PC-3 (cell line): ENCODE measurements at regions not wholly inside any gene's neighbourhood (a gene's known extent, or its start where the extent isn't known, plus 50 kb on each side); places are given as distances from the start of the nearest gene placed in this dataset.

Experiments
- ATAC-seq: fragments of 200-7000 bp; cut with Tn5 transposase; 2 replicates; pipeline ENCODE4 v1.9.1; 2020; ENCODE audit warnings: mild to moderate bottlenecking, moderate library complexity
- BruUV-seq: library from RNA; stranded (reverse); fragments of 400-500 nt; replicated peaks from 2 replicates; lab custom pipeline; 2021; lab: Mats Ljungman, UMichigan
- CTCF ChIA-PET: fragments of 300-600 bp; sonication (Branson Sonifier 250); formaldehyde crosslinking; loops from one replicate; lab custom pipeline; 2022; ENCODE audit warnings: antibody characterized with exemption; lab: Charles Lee
- POLR2A ChIA-PET: fragments of 300-600 bp; sonication (Branson Sonifier 250); formaldehyde crosslinking; loops from one replicate; lab custom pipeline; 2022; ENCODE audit warnings: antibody characterized with exemption; ENCODE audit not compliant: unreplicated experiment; lab: Charles Lee
- DNase-seq: peaks from one replicate; pipeline ENCODE4 v3.0.0-alpha.2; 2015
- H2AFZ ChIP-seq: fragments of 300-600 bp; sonication (generic); 2 replicates; pipeline ENCODE4 v1.6.0; 2016; ENCODE audit warnings: antibody characterized with exemption, low read length
- H3F3A ChIP-seq: fragments of 300-600 bp; sonication (generic); one replicate; pipeline ENCODE4 v1.6.0; 2017; ENCODE audit warnings: antibody characterized with exemption, low read length, control low read depth, mild to moderate bottlenecking; ENCODE audit not compliant: unreplicated experiment
- H3K27ac ChIP-seq: fragments of 300-600 bp; sonication (generic); 2 replicates; pipeline ENCODE4 v1.5.1; 2016; ENCODE audit warnings: mild to moderate bottlenecking, low read length
- H3K27me3 ChIP-seq: fragments of 300-600 bp; sonication (generic); 2 replicates; pipeline ENCODE4 v1.6.1; 2016; ENCODE audit warnings: low read length, mixed read lengths
- H3K36me3 ChIP-seq: fragments of 300-600 bp; sonication (generic); 2 replicates; pipeline ENCODE4 v1.6.1; 2016; ENCODE audit warnings: low read depth, mixed run types, low read length, mixed read lengths
- H3K4me1 ChIP-seq: fragments of 300-600 bp; sonication (generic); 2 replicates; pipeline ENCODE4 v1.5.1; 2016; ENCODE audit warnings: low read length; ENCODE audit not compliant: insufficient read depth
- H3K4me2 ChIP-seq: fragments of 300-600 bp; sonication (generic); 2 replicates; pipeline ENCODE4 v1.6.0; 2016; ENCODE audit warnings: low read length
- H3K4me3 ChIP-seq: fragments of 300-600 bp; sonication (generic); 2 replicates; pipeline ENCODE4 v1.5.1; 2016; ENCODE audit warnings: mild to moderate bottlenecking, low read length, mixed read lengths
- H3K79me2 ChIP-seq: fragments of 300-600 bp; sonication (generic); 2 replicates; pipeline ENCODE4 v1.6.1; 2017; ENCODE audit warnings: low read length, mixed read lengths
- H3K9ac ChIP-seq: fragments of 300-600 bp; sonication (generic); 2 replicates; pipeline ENCODE4 v1.6.0; 2016; ENCODE audit warnings: mild to moderate bottlenecking, low read length
- H3K9me2 ChIP-seq: fragments of 300-600 bp; sonication (generic); replicated peaks from 2 replicates; pipeline ENCODE4 v1.6.1; 2016; ENCODE audit warnings: mixed run types, low read length, mixed read lengths
- H3K9me3 ChIP-seq: fragments of 300-600 bp; sonication (generic); 2 replicates; pipeline ENCODE4 v1.6.1; 2016; ENCODE audit warnings: low read length, mixed read lengths
- H4K20me1 ChIP-seq: fragments of 300-600 bp; sonication (generic); 2 replicates; pipeline ENCODE4 v1.6.1; 2016; ENCODE audit warnings: low read length, mixed read lengths
- CTCF ChIP-seq: fragments of 300-600 bp; sonication (generic); conservative IDR thresholded peaks from 2 replicates; pipeline ENCODE4 v1.5.1; 2017; ENCODE audit warnings: antibody characterized with exemption, low read depth, mild to moderate bottlenecking, low read length
- EZH2 ChIP-seq: fragments of 300-600 bp; sonication (generic); IDR thresholded peaks from one replicate; pipeline ENCODE4 v1.6.1; 2017; ENCODE audit warnings: antibody characterized with exemption, mild to moderate bottlenecking, low read length; ENCODE audit not compliant: unreplicated experiment
- EZH2phosphoT487 ChIP-seq: fragments of 300-600 bp; sonication (generic); IDR thresholded peaks from 2 replicates; pipeline ENCODE4 v1.6.1; 2018; ENCODE audit warnings: mild to moderate bottlenecking, antibody characterized with exemption, low read length, borderline replicate concordance
- intact Hi-C: fragments of 100-400 bp; cut with micrococcal nuclease; formaldehyde crosslinking; loops from 2 replicates; pipeline ENCODE4 v1.9.0; 2023

GRCh38 chr15:81830520-81830919 is 215.3 kb downstream of the MEX3B start:
- TF ChIP-seq CTCF = no peak
- no peak for TF ChIP-seq EZH2phosphoT487
- TF ChIP-seq EZH2 = no peak
- Histone ChIP-seq H2AFZ (no peak overlapping the region), H3K27me3 (no peaks in the 10 kb centered on the region), H4K20me1 (no peaks in the 10 kb centered on the region), H3K36me3 (no peaks in the 10 kb centered on the region), H3F3A (no peaks in the 10 kb centered on the region), H3K79me2 (no peaks in the 10 kb centered on the region), H3K9me2 (no peaks in the 10 kb centered on the region), H3K4me1 (no peaks in the 10 kb centered on the region), H3K27ac (no peak overlapping the region), H3K4me3 (no peak overlapping the region), H3K9me3 (no peaks in the 10 kb centered on the region), H3K9ac (no peak overlapping the region), H3K4me2 (no peak overlapping the region)
- no TSS peak for BruUV-seq
- no peak for ATAC-seq
- no peak for DNase-seq
- ChIA-PET POLR2A (no interaction called here), CTCF (no interaction called here)
- intact Hi-C loops = no loop called here

- Histone ChIP-seq H3K4me2 (no peak overlapping the region), H3K79me2 (no peaks in the 10 kb centered on the region), H3K9me2 (no peaks in the 10 kb centered on the region), H4K20me1 (no peaks in the 10 kb centered on the region), H3K4me3 (no peak overlapping the region), H3K27me3 (no peaks in the 10 kb centered on the region), H3K27ac (no peak overlapping the region), H3K36me3 (no peaks in the 10 kb centered on the region), H3K9ac (no peak overlapping the region), H3K4me1 (no peaks in the 10 kb centered on the region), H3F3A (no peaks in the 10 kb centered on the region), H3K9me3 (no peaks in the 10 kb centered on the region), H2AFZ (no peak overlapping the region)
- DNase-seq = no peak
- ATAC-seq = no peak
- intact Hi-C loops = no loop called here
- CTCF ChIA-PET = no interaction called here
- POLR2A ChIA-PET = no interaction called here
- TF ChIP-seq CTCF (no peak), EZH2phosphoT487 (no peak), EZH2 (no peak)
- no TSS peak for BruUV-seq
Measured at GRCh38 chr15:81829918-81830317, 215.9 kb downstream of the MEX3B start.

- no peak for DNase-seq
- no peaks in the 10 kb centered on the region for H3K9me2 ChIP-seq
- H3F3A ChIP-seq = no peaks in the 10 kb centered on the region
- ChIA-PET POLR2A (no interaction called here), CTCF (no interaction called here)
- no peak overlapping the region for H3K4me2 ChIP-seq
- no peak overlapping the region for H3K4me3 ChIP-seq
- no peaks in the 10 kb centered on the region for H3K9me3 ChIP-seq
- no peak overlapping the region for H3K9ac ChIP-seq
- H3K27me3 ChIP-seq = no peaks in the 10 kb centered on the region
- no peaks in the 10 kb centered on the region for H4K20me1 ChIP-seq
- H2AFZ ChIP-seq = no peak overlapping the region
- no peaks in the 10 kb centered on the region for H3K36me3 ChIP-seq
- BruUV-seq = no TSS peak
- H3K4me1 ChIP-seq = no peaks in the 10 kb centered on the region
- H3K27ac ChIP-seq = no peak overlapping the region
- ATAC-seq = no peak
- TF ChIP-seq CTCF = no peak
- no peak for TF ChIP-seq EZH2
- TF ChIP-seq EZH2phosphoT487 = no peak
- intact Hi-C loops = no loop called here
- H3K79me2 ChIP-seq = no peaks in the 10 kb centered on the region
Measured at GRCh38 chr15:81828135-81828534, 217.7 kb downstream of the MEX3B start.
